H1 (cell line): ENCODE measurements at regions not wholly inside any gene's neighbourhood (a gene's known extent, or its start where the extent isn't known, plus 50 kb on each side); places are given as distances from the start of the nearest gene placed in this dataset.

Source experiments
- CBX5 ChIP-seq: fragments of 300-800, 300-1000 bp; sonication (generic); IDR thresholded peaks from 2 replicates; pipeline ENCODE4 v1.7.1; 2016; ENCODE audit warnings: antibody characterized with exemption, low read length, low read depth
- RFX5 ChIP-seq: IDR thresholded peaks from 2 replicates; pipeline ENCODE4 v1.6.1; 2011; ENCODE audit warnings: low read depth, low read length, improper control_type of control experiment, borderline replicate concordance
- SRF ChIP-seq: IDR thresholded peaks from 2 replicates; pipeline ENCODE4 v1.6.1; 2011; ENCODE audit warnings: mild to moderate bottlenecking, low read depth, low read length, moderate library complexity
- TEAD4 ChIP-seq: IDR thresholded peaks from 2 replicates; pipeline ENCODE4 v1.6.1; 2012; ENCODE audit warnings: low read depth, low read length, inconsistent platforms, mixed read lengths
- ZNF274 ChIP-seq: IDR thresholded peaks from 2 replicates; pipeline ENCODE4 v1.7.0; 2012; ENCODE audit warnings: low read length, borderline replicate concordance; ENCODE audit errors: extremely low read depth
- TF ChIP-seq, protein P1 (sequence below), 3 experiments: IDR thresholded peaks; 1 replicate in 2 of 3; 2 replicates in 1 of 3; pipeline versions ENCODE4 v1.5.1 to v1.6.1; 2011; ENCODE audit warnings: low read length in 3 of 3, mild to moderate bottlenecking in 3 of 3, inconsistent platforms in 2 of 3, low read depth in 1 of 3, moderate library complexity in 1 of 3; ENCODE audit not compliant: insufficient read depth in 1 of 3; ENCODE audit errors: control extremely low read depth in 1 of 3

DNA sequence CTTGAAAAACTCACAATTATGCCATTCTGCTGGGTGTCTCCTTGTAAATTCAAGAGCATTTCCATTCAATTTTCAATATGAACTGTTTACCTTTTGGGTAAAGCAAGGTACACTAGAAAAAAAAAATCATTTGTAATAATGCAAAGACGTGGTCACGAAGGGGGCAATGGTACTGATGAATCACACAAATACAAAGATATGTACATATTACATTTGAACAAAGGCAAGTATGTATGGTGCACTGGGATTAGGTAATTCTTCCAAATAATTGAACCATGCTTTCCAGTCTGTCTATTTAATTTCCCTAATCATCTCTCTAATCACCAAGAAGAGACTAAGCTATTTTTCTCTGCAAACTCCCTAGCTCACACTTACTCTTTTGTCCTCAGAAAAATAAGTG is 63.4 kb upstream of the RNF38 start (continued):
- TF ChIP-seq CBX5 (no peak), ZNF274 (no peak), TEAD4 (no peak), RFX5 (no peak), SRF (no peak)
- TF ChIP-seq, protein P1, sequence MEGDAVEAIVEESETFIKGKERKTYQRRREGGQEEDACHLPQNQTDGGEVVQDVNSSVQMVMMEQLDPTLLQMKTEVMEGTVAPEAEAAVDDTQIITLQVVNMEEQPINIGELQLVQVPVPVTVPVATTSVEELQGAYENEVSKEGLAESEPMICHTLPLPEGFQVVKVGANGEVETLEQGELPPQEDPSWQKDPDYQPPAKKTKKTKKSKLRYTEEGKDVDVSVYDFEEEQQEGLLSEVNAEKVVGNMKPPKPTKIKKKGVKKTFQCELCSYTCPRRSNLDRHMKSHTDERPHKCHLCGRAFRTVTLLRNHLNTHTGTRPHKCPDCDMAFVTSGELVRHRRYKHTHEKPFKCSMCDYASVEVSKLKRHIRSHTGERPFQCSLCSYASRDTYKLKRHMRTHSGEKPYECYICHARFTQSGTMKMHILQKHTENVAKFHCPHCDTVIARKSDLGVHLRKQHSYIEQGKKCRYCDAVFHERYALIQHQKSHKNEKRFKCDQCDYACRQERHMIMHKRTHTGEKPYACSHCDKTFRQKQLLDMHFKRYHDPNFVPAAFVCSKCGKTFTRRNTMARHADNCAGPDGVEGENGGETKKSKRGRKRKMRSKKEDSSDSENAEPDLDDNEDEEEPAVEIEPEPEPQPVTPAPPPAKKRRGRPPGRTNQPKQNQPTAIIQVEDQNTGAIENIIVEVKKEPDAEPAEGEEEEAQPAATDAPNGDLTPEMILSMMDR (IDR thresholded peaks at IDR 0.05; ENCODE audit: control extremely low read depth in 1 of 3, insufficient read depth in 1 of 3, low read depth in 1 of 3, low read length in 3 of 3) = no peak
